ENCODE measurements at regions not wholly inside any gene's neighbourhood (a gene's known extent, or its start where the extent isn't known, plus 50 kb on each side); places are given as distances from the start of the nearest gene placed in this dataset.
"Not testable (repeated sequence)": the region's sequence is repeated elsewhere in the genome, so short reads cannot be mapped to it uniquely, and the experiment has no call there.

DNA sequence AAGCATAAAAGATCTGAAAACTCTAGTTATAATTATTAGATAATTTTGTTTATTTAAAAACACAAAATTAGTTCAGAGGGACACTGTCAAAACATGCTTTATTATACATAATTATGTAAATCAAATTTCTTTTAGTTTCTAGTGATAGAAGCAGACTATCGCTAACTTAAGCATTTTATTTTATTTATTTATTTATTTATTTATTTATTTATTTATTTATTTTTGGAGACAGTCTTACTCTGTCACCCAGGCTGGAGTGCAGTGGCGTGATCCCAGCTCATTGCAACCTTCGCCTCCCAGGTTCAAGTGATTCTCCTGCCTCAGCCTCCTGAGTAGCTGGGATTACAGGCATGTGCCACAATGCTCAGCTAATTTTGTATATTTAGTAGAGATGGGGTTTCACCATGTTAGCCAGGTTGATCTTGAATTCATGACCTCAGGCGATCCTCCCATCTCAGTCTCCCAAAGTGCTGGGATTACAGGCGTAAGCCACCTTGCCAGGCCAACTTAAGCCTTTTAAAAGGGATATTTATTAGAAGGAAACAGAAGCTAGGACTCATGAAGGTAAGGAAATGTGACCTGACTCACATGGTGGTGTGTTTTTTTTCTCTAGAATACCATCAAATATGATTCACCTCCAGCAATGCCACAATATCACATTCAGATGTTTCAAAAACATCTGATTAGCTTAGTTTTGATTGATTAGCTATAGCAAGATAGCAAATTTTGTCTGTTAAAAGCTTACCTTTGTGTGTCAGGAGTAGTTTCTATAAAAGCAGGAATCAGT, 1357.4 kb upstream of the ADGRL4 start:
- no peak for DNase-seq

DNA sequence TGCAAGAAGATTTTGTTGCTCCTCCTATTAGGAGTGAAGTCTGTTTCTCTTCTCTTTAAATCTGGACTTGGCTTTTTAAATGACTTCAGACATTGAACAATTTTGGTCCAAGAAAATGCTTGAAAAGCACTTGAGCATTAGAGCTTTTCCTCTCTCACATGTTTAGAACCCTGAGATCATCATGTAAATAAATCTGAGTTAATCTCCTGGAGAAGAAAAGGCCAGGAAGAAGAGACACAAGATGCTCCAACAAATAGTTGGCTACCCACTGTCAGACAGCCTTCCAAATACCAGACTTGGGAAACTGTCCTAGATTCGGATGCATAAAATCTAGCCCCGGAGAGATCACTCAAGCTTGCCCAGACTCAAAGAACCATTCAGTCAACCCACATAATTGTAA, 1353.1 kb upstream of the ADGRL4 start:
- DNase-seq, result no peak

DNA sequence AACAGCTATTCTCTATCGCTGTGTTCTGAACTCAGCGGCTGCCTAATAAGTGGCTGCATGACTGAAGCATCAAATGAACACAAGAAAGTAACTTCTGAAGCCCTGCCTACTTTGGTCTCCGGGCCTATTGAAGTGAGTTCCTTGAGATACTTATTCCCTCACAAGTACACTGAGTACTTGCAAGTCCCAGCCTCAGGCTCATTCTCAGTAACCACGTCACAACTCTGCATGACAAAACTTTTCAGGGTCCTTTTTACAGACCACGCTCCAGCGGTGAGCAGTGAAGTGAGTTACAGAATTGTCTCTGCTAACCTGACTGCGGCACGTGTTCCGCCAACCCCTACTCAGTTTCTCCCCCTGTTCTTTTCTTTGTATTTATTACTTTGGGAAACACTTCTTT, 1342.7 kb upstream of the ADGRL4 start:
- no peak for DNase-seq

DNA sequence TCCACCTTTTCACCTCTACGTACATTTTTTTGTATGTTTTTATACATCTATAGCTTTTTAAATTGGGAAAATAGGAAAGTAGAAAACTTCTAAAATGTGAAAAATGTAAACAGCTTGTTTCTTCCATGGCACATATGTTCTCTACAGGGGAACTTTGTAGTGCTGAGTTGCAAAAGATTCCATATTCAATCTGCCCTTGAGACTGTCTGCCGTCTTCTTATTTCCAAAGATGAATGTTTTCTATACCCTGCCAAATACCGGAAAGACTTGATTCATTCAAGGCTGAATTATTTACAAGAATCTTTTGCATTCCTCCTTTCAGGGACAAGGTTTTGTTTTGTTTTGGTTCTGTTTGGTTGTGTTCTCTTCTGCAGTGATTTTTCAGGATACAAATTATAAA, 1334.5 kb upstream of the ADGRL4 start:
- DNase-seq, result no peak

DNA sequence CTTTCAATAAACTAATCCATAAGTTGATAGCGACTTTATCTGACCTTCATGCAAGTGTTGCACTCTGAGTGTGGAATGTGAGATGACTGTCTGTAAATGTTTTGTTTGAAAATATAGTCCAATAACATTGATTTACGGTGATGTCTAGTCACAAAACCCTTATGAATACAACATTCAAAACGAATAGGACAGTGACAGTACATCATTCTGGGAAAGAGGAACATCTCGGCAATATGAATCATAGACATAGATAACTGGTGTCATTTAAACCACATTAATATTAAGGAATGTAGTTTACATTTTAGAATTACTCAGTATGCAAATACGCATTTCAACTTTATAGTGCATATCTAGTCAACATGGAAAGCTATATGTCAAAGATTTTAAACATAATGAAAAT, 1311.6 kb upstream of the ADGRL4 start:
- DNase-seq, result no peak

DNA sequence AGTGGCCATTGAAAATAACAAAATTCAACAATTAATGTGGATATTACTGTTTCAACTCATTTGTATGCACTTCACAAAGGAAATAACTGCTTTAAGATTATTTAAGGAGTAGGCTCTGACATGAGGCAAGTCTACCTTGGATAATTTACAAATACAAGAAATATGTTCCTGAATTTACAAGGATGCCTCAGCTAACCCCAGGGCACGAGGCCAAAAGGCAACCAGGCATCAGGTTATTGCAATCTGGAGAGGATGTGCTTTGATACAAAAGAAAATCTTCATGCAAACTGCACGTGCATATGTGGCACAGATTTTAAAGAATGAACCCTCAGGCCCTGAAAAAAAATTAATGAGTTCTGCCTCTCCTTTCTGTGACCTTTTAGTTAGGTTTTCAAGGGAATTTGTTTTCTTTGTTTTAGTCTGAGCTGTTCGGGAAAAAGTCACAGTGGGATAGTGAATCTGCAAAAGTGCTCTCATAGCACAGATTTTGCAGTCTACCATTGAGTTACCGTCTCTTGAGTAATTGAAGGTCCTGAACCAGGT, 1304.2 kb upstream of the ADGRL4 start:
- no peak for DNase-seq

DNA sequence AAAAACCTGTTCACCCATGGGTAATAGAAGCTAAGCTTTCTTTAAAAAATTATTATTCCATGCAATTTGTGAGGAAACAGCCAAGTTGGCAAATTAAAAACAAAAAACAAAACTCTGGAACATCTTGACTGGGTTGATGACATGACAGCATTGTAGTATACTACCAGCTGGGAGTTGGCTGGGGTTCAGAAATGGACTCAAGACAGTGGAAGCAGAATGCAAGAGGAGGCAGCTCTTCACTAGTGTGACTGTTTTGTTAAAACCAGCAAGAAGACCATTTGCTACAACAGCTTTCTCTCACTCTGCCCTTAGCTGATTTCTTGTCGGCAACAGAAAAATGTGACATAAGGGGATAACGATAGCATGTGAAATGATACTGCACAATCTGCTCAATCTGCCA, 1298.9 kb upstream of the ADGRL4 start:
- no peak for DNase-seq

DNA sequence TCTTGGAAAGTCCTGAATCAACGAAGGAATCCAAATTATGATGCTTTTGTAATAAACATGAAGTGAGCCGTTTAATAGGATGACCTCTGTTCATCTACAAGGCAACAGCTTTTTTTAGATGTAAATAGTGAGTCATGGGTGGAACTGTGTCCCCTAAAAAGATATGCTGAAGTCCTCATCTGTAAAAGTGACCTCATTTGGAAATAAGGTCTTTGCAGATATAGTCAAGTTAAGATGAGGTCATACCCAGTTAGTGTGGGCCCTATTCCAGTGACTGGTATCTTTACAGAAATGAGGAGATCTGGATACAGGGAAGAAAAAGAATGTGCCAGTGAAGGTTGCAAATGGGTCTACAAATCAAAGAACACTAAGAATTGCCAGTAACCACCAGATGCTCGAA, 1287.3 kb upstream of the ADGRL4 start:
- DNase-seq, result no peak

DNA sequence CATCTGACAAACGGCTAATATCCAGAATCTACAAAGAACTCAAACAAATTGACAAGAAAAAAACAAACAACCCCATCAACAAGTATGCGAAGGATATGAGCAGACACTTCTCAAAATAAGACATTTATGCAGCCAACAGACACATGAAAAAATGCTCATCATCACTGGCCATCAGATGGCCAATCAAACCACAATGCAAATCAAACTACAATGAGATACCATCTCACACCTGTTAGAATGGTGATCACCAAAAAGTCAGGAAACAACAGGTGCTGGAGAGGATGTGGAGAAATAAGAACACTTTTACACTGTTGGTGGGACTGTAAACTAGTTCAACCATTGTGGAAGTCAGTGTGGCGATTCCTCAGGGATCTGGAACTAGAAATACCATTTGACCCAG, 1282.2 kb upstream of the ADGRL4 start:
- not testable (repeated sequence) for DNase-seq

DNA sequence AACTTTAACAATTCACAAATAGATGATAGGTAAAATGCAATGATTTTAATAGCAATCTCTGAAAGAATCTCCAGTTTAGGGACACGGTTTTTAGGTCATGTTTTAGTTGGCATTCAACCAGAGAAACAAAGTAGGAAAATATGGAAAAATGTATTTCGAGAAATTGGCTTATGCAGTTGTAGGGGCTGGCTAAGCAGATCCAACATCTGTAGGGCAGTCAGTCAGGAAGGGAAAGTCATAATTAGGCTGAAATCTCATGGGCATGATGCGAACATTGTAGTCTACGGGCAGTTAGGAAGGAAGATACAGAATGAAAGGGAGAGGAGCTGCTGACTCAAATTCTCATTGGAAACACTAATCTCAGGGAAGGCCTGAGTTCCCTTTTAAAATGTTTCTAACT, 1276.0 kb upstream of the ADGRL4 start:
- no peak for DNase-seq

DNA sequence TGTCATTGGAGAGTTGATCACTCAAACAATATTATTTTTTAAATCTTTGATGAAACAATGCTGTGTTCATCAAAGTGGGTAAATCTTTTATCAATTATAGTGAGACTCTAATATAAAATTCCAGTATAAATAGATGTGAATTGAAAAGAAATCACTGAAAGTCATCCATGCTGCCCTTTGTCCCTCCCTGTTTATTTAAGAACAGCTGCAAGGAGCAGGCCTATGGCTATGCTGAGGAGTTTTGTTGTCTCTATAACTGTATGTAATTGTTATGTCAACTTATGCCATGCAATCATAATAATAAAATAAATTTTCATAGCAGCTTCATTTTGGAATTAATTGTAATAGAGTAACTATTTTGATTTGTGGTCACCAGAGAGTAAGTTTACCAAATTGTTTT, 1272.4 kb upstream of the ADGRL4 start:
- no peak for DNase-seq

DNA sequence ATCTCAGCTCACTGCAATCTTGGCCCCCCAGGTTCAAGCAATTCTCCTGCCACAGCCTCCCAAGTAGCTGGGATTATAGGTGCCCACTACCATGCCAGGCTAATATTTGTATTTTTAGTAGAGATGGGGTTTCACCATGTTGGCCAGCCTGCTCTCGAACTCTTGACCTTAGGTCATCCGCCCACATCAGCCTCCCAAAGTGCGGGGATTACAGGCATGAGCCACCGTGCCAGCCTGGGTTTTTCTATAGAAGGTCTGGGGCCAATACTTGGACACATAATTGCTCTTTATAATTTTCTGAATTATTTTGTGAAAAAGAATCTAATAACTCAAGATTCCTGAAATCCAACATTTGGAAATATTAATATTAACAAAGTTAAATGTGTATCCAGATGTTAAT, 1267.7 kb upstream of the ADGRL4 start:
- no peak for DNase-seq

DNA sequence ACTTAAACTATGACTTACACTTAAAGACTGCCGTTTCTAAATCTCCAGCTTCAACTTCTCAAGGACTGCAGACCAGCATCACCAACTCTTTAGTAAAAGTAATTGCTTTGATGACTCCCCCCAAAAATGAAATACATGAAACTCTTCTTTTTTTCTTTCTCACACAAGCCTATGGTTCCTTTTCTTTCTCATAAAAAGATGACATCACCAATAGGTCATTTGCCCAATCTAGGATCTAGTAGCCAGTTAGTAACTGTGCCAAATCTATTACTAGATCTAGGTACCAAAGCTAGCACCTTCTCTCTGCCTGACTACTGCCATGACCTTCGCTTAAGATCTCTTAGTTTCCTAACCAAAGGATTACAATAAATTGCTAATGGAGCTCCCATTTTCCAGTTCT, 1266.0 kb upstream of the ADGRL4 start:
- DNase-seq, result no peak

DNA sequence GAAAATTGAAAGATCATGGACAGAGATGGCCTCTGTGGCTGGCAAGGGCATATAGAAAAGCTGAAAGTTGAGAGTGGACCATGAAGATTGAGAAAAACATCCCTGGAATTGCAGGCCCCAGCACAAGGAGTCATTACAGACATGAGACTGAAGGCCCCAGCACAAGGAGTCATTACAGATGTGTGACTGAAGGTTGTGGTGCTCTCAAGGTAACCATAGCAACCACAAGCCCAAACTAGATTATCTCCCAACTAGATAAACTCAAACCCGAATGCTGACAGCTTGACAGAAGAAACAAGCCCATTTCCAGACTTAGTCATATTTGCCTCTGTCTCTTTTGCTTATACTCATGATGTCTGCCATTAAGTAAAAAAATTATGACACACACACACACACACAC, 1252.1 kb upstream of the ADGRL4 start:
- DNase-seq, result no peak

DNA sequence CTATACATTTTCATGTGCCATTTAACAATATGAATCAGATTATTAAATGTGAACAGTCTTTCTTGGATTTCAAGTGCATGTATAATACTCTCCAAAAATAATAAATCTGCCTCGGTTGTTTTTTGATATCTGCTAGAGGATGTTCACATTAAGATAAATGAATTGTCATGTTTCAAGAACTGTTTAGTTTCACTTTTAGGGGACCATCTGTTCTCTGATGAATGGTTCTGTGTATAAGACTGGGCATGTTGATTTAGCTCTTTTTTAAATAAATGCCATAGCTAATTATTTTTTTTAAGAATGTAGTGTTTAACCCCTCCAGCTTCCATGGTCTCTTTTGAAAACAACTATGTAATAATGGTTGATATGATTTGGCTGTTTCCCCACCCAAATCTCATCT, 1245.1 kb upstream of the ADGRL4 start:
- DNase-seq, result no peak

DNA sequence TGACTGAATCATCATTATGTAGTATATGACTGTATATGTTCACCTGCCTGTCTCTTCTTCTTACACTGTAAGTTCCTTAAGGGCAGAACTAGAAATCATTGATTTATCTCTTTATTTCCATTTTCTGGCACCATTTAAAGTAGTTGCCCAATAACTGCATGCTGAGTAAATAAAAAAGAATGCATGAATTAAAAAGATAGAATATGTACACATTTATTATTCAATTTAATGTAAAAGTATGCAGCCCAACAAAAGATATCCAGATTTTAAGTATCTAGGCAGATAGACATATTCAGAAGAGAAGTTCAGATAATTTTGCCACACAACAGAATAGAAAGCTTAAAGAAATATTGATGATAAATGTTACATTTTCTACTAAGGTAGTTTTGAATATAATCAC, 1244.6 kb upstream of the ADGRL4 start:
- DNase-seq, result no peak

DNA sequence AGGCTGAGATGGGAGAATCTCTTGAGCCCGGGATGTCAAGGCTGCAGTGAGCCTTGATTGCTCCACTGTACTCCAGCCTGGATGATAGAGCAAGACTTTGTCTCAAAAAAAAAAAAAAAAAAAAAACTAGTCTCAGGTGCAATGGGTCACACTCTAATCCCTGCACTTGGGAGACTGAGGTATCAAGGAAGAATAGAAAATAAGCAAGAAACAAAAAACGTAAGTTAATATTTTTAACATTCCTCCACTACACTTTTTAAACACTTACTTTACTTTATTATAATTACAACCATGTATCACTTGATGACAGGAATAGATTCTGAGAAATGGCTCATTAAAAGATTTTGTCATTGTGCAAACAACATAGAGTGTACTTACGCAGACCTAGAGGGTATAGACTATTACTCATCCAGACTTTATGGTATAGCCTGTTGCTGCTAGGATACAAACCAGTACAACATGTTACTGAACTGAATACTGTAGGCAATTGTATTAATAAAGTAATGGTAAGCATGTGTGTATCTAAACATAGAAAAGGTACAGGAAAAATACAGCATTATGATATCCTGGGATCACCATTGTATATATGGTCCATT, 1244.1 kb upstream of the ADGRL4 start:
- no peak for DNase-seq

DNA sequence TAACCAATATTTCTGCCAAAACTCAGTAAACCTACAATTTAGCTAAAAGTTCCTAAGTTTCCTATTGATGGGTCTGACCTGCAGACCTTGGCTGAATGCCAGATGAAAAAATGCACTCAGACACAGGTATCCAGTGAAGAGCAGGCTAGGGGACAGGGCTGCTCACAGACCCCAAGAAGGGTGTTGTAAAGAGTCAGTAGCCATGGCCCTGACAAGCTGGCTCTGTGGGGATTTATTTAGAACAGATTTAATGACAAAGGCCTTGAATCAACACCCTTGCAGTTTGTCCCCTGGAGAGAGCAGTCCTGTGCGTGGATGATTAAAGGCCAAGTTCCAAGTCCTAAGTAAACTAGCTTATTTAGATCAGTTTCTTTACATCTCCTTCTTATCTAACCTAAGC, 1243.2 kb upstream of the ADGRL4 start:
- no peak for DNase-seq

DNA sequence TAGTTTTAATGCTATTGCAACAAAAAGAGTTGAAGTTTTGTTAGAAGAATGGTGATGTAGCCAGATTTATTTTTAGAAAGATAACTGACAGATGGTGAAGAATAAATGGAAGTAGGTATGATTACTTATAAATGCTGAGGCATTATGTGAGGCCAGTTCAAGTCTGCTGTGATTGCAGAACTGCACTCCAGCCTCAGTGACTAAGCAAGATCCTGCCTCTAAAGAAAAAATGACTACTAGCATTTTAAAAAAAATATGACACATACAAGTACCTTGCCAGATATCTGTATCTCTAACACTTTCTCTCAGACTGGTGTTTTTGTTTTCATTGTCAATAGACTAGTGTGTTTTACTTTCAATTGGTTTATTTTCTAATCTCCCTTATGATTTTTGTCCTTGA, 1242.4 kb upstream of the ADGRL4 start:
- no peak for DNase-seq

DNA sequence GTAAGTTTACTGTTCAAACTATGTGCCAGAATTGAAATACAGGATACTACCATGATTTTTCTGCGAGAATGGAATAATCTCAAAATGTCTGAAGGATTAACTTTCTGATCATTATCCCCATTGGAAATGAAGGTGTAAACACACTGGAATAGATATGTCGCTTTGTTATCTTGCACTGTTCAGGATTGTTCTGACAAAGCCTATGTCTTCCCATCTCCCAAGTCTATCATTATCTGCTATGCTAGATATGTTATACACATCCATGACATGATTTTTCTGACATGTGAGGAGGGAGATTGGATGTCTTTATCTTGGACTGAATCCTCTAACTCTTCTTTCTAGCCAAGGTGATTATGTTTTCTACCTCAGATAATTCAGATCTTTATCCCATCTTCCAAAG, 1239.3 kb upstream of the ADGRL4 start:
- no peak for DNase-seq

DNA sequence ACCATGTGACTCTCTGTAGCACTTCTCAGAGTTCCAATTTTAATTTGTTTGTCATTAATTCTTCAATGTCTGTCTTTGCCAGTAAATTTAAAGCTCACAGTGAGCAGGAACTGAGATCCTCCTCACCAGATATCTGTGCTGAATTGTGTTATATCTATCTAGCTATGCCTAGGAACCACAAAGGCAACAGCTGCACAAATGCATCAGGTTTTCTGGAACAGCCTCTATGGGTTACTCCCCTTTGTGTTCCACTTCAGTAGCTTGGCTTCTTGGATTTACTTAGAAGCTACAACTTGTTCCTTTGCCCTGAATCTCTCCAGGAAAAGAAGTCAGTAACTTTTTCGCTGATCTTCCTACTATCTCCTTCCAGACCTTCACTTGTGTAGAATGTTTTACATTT, 1237.8 kb upstream of the ADGRL4 start:
- DNase-seq, result no peak

DNA sequence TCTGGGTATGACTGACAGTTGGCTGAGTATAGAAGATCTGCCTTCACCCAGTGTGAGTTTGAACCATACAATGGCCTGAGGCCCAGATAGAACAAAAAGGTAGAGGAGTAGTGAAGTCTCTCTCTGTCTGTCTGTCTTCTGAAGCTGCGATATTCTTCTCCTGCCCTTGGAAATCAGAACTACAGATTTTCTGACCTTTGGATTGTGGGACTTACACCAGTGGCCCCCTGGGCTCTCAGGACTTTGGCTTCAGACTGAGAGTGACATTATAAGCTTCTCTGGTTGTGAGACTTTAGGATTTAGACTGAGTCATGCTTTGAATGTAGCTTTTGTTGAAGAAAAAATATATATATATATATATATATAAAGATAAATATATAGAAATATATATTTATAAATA, 1235.0 kb upstream of the ADGRL4 start:
- DNase-seq, result no peak

DNA sequence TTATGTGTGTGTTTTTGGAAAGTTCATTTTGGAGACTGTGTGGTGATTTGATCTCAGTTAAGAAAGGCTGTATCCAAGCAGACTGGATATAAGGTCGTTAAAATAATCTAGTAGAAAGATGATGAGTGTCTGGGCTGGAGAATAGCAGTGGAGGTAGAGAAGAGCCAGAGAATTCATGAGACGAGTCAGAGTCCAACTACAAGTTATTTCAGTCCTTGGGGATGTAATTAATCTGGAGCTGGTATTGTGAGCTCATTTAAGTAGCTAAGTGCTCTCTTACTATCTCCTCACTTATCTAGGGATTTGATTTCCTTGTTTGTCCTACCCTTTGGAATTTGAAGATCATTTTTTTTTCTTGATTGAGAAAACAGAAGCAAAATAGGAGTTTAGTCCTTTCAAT, 1219.0 kb upstream of the ADGRL4 start:
- DNase-seq, result no peak

DNA sequence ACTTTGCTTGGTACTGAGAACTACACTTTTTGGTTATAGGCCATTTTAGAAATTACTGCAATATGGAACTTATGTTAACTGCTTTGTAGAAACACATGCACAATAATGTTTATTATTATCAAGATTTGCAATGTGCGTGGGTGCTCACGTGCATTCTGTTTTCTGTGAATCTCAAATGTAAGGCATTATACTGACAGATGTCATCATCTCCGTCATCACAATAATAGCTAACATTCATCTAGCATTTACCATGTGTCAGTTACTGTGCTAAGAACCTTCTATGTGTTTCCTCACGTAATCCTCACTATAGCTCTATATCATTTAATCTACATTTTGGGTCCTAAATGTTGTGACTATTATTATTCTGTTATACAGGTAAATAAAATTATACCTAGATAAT, 1214.8 kb upstream of the ADGRL4 start:
- no peak for DNase-seq

DNA sequence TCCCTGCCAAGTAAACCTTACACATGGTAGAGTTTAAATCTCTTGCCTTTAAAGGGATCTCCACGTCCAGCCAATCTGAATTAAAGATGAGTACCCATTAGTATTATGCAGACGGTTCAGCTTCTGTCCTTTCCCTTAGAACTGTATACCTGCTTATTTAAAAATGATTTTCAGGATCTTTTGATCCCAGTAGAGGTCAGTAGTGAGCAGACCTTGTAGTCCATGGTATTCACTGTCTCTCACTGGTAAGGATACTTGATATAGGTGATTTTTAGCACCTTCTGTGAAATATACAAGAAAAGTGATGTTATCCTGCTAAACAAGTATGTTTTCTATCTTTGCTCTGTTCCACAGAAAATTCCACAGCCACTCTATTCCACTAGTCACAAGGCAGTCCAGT, 1211.6 kb upstream of the ADGRL4 start:
- DNase-seq, result peak; percentile 4 to 32
